SK-N-MC (cell line): ENCODE measurements at regions not wholly inside any gene's neighbourhood (a gene's known extent, or its start where the extent isn't known, plus 50 kb on each side); places are given as distances from the start of the nearest gene placed in this dataset.
A peak's percentile ranks its signal among the peaks of the same experiment; 100 is the strongest.
"Not testable (repeated sequence)": the region's sequence is repeated elsewhere in the genome, so short reads cannot be mapped to it uniquely, and the experiment has no call there.

Source experiments
- DNase-seq: peaks from one replicate; pipeline ENCODE4 v3.0.0-alpha.2; 2011; ENCODE audit warnings: low read depth, low spot score
- H3K27ac ChIP-seq: fragments of 200-600 bp; sonication (generic); 2 replicates; pipeline ENCODE4 v1.5.1; 2016; ENCODE audit warnings: mixed run types
- H3K36me3 ChIP-seq: fragments of 200-600 bp; sonication (generic); 2 replicates; pipeline ENCODE4 v1.6.1; 2017; ENCODE audit warnings: antibody characterized with exemption, low read length, mixed read lengths; ENCODE audit not compliant: insufficient read depth
- H3K4me3 ChIP-seq: fragments of 200-600 bp; sonication (generic); 2 replicates; pipeline ENCODE4 v1.5.1; 2016
- H3K9ac ChIP-seq: fragments of 200-600 bp; sonication (generic); 2 replicates; pipeline ENCODE4 v1.8.0; 2017; ENCODE audit warnings: mixed run types, mixed read lengths; ENCODE audit not compliant: insufficient read length
- H3K9me3 ChIP-seq: fragments of 200-600 bp; sonication (generic); 2 replicates; pipeline ENCODE4 v1.6.1; 2017; ENCODE audit warnings: low read depth, mild to moderate bottlenecking, antibody characterized with exemption, low read length, moderate library complexity, mixed read lengths
- EZH2 ChIP-seq: fragments of 200-600 bp; sonication (generic); IDR thresholded peaks from one replicate; pipeline ENCODE4 v1.6.1; 2017; ENCODE audit warnings: antibody characterized with exemption
- FOXP2 ChIP-seq: optimal IDR thresholded peaks from 2 replicates; pipeline ENCODE3; 2011; ENCODE audit warnings: mild to moderate bottlenecking, moderate library complexity; ENCODE audit not compliant: insufficient read depth; ENCODE audit errors: extremely low read length, control extremely low read depth
- POLR2AphosphoS5 ChIP-seq: IDR thresholded peaks from 2 replicates; pipeline ENCODE4 v1.6.1; 2012; ENCODE audit warnings: mild to moderate bottlenecking, low read depth, low read length, borderline replicate concordance

- Histone ChIP-seq H3K9ac (no peak overlapping the region), H3K4me3 (no peak overlapping the region), H3K36me3 (no peaks in the 10 kb centered on the region), H3K27ac (no peak overlapping the region), H3K9me3 (no peaks in the 10 kb centered on the region)
- no peak for DNase-seq
- no peak for TF ChIP-seq FOXP2
- no peak for TF ChIP-seq POLR2AphosphoS5
- no peak for TF ChIP-seq EZH2
Measured at GRCh38 chr5:51802551-51803184, 419.4 kb downstream of the ISL1 start.

DNA sequence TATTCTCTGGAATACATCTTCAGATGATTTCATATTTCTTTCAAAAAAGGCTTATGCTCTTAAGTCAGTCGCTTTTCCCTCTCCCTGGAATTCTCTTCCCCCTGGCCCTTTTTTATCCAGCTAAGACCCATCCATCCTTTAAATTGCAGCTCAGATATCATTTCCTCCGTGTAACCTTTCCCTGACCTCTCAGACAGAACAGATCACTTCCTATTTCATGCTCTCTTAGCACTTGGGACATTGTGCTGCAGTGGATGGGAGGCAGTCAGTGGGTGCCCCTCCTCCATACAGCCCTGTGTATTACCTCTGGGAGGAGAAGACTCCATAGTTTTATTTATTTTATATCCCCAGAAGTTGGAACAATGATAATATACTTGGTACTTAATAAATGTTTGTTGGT, 423.4 kb downstream of the ISL1 start:
- no peak for TF ChIP-seq POLR2AphosphoS5
- TF ChIP-seq FOXP2 = no peak
- no peak for TF ChIP-seq EZH2
- no peaks in the 10 kb centered on the region for H3K36me3 ChIP-seq
- no peak for DNase-seq
- H3K27ac ChIP-seq = no peak overlapping the region
- no peak overlapping the region for H3K9ac ChIP-seq
- H3K9me3 ChIP-seq = no peaks in the 10 kb centered on the region
- no peak overlapping the region for H3K4me3 ChIP-seq

DNA sequence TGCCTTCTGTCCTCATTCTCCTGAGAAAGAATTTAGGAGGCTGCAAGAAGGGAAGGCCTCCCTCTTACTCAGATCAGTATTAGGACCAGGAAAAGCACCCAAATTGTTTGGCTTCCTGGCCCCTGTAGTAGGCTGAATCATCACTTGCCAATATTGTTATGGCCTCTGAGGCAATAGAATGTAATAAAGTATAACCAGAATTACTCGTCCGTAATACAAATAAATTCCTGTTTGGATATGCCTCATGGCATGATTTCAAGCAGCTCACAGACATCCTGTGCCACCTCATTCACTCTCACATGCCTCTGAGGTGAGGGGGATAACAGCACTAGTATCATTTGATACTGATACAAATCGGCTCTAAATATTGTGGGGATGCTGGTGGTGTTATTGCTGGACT, 427.3 kb downstream of the ISL1 start:
- H3K9me3 ChIP-seq = no peaks in the 10 kb centered on the region
- DNase-seq = no peak
- TF ChIP-seq POLR2AphosphoS5 = no peak
- no peak for TF ChIP-seq EZH2
- no peak for TF ChIP-seq FOXP2
- H3K9ac ChIP-seq = no peak overlapping the region
- no peaks in the 10 kb centered on the region for H3K36me3 ChIP-seq
- H3K4me3 ChIP-seq = no peak overlapping the region
- no peak overlapping the region for H3K27ac ChIP-seq

DNA sequence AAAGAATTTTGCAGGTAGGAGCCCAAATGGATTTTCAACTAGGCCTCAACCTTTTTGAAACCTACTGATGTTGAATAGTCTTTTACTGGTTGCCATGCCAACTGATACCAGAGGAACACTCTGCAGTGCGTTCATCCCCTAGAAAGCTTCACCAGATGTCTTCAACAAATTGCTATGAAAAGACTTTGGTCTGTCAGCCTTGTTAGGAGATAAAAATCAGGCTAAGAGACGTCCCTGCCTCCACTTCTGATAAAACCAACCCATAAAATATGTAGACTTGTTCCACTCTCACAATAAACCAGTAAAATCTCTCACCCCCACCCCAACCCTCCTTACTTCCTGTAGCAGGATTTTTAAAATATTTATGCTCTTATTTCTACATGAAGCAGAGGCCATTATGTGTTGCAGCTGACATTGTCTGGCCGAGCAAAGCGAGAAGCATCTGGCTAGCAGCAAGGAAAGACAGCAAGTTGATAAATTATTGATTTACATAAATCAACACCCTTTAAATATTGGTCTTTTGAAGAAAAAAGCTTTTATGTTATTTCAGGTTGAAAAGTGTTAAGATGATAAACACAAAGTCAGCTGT, 428.7 kb downstream of the ISL1 start:
- TF ChIP-seq FOXP2 = no peak
- no peak for TF ChIP-seq EZH2
- no peak for TF ChIP-seq POLR2AphosphoS5
- no peak for DNase-seq
- H3K4me3 ChIP-seq = no peak overlapping the region
- H3K27ac ChIP-seq = no peak overlapping the region
- H3K9ac ChIP-seq = no peak overlapping the region
- no peaks in the 10 kb centered on the region for H3K36me3 ChIP-seq
- no peaks in the 10 kb centered on the region for H3K9me3 ChIP-seq

- H3K9ac ChIP-seq, H3K36me3 ChIP-seq, H3K27ac ChIP-seq, H3K9me3 ChIP-seq, H3K4me3 ChIP-seq, DNase-seq: not testable (repeated sequence)
Measured at GRCh38 chr5:51814817-51815216, 431.6 kb downstream of the ISL1 start.

GRCh38 chr5:51816427-51816826, 433.2 kb downstream of the ISL1 start:
- Histone ChIP-seq H3K9me3 (no peaks in the 10 kb centered on the region), H3K36me3 (no peaks in the 10 kb centered on the region), H3K27ac (no peak overlapping the region)

DNA sequence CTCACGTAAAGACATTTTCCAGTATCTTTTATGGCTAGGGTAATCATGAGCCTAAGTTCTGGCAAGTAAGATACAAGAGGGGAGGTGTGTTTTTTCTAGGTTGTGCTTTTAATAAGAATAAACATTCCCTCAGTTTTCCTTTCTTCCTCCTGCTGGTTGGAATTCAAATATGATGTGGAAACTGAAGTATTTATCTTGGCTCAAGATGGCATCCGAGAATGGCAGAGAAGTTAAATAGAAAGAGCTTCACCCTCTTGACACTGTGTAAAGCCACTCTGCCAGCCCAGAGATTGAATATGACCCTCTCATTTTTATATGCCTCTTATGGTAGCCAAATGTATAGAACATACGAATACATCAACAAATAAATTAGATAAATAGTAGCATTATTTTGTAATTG, 438.4 kb downstream of the ISL1 start:
- Histone ChIP-seq H3K27ac (no peak overlapping the region), H3K36me3 (no peaks in the 10 kb centered on the region), H3K9ac (no peak overlapping the region), H3K4me3 (no peak overlapping the region), H3K9me3 (no peaks in the 10 kb centered on the region)
- DNase-seq = no peak
- TF ChIP-seq POLR2AphosphoS5 (no peak), EZH2 (no peak), FOXP2 (no peak)

More at GRCh38 chr5:51816427-51816826, 433.2 kb downstream of the ISL1 start:
- H3K4me3 ChIP-seq = no peak overlapping the region
- TF ChIP-seq POLR2AphosphoS5 (no peak), FOXP2 (no peak), EZH2 (no peak)
- DNase-seq = no peak
- H3K9ac ChIP-seq = no peak overlapping the region

DNA sequence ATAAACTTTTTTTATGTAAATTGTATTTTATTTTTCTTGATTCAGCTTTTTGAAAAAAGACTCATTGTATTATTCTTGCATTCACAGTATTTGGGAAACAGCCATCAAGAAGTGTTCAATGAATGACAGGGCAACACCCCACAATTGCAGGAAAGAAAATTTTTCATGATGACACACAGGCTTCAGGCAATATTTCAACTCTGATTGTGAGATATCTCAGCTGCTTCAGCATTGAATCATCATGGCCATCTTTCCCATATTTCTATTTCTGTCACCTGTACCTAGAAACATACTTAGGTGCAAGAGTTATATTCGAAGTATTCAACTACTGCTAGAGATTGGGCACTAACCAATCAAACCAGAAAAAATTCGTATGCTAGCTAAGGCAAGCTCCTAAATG, 446.0 kb downstream of the ISL1 start:
- TF ChIP-seq POLR2AphosphoS5 (no peak), FOXP2 (no peak), EZH2 (no peak)
- Histone ChIP-seq H3K9ac (no peak overlapping the region), H3K36me3 (no peaks in the 10 kb centered on the region), H3K4me3 (peak overlapping the region; percentile 53; the same call in 1 of the 2 replicates), H3K27ac (no peak overlapping the region), H3K9me3 (no peaks in the 10 kb centered on the region)
- DNase-seq = no peak

- DNase-seq = peak; percentile 10
- peak overlapping the region; percentile 55; the same call in 1 of the 2 replicates for H3K27ac ChIP-seq
- H3K36me3 ChIP-seq = no peaks in the 10 kb centered on the region
- peak overlapping the region; percentile 53; the same call in 1 of the 2 replicates for H3K4me3 ChIP-seq
- H3K9me3 ChIP-seq = no peaks in the 10 kb centered on the region
- no peak for TF ChIP-seq FOXP2
- TF ChIP-seq EZH2 = no peak
- no peak for TF ChIP-seq POLR2AphosphoS5
- H3K9ac ChIP-seq = no peak overlapping the region
Measured at GRCh38 chr5:51829691-51830090, 446.4 kb downstream of the ISL1 start.
